GM08714 (cell line): ENCODE measurements at regions not wholly inside any gene's neighbourhood (a gene's known extent, or its start where the extent isn't known, plus 50 kb on each side); places are given as distances from the start of the nearest gene placed in this dataset.

Experiments used
- H3K4me3 ChIP-seq: fragments of 200-500 bp; sonication (Bioruptor generic); 2 replicates; pipeline ENCODE4 v1.5.1; 2014; ENCODE audit warnings: mild to moderate bottlenecking, low read length, inconsistent platforms
- ZNF274 ChIP-seq: IDR thresholded peaks from 2 replicates; pipeline ENCODE4 v1.6.1; 2012; ENCODE audit warnings: mild to moderate bottlenecking, low read depth, low read length

- TF ChIP-seq ZNF274 = no peak
Observed at GRCh38 chr3:34793057-34793456, 846.3 kb upstream of the ARPP21 start.

GRCh38 chr3:34807611-34808010 is 831.7 kb upstream of the ARPP21 start:
- H3K4me3 ChIP-seq = no peak overlapping the region
- no peak for TF ChIP-seq ZNF274

More at GRCh38 chr3:34793057-34793456, 846.3 kb upstream of the ARPP21 start:
- H3K4me3 ChIP-seq = no peak overlapping the region

GRCh38 chr3:34808287-34808686 is 831.0 kb upstream of the ARPP21 start:
- no peak overlapping the region for H3K4me3 ChIP-seq
- TF ChIP-seq ZNF274 = no peak

- H3K4me3 ChIP-seq = no peak overlapping the region
- TF ChIP-seq ZNF274 = no peak
Observed at GRCh38 chr3:34828847-34829246, 810.5 kb upstream of the ARPP21 start.

- no peak overlapping the region for H3K4me3 ChIP-seq
- no peak for TF ChIP-seq ZNF274
Observed at GRCh38 chr3:34832865-34833508, 806.3 kb upstream of the ARPP21 start.

GRCh38 chr3:34837848-34838741 is 801.2 kb upstream of the ARPP21 start:
- no peak for TF ChIP-seq ZNF274
- H3K4me3 ChIP-seq = no peak overlapping the region

- TF ChIP-seq ZNF274 = no peak
- no peak overlapping the region for H3K4me3 ChIP-seq
Observed at GRCh38 chr3:34842706-34843480, 796.4 kb upstream of the ARPP21 start.

- H3K4me3 ChIP-seq = no peak overlapping the region
- no peak for TF ChIP-seq ZNF274
Observed at GRCh38 chr3:34844323-34844620, 795.1 kb upstream of the ARPP21 start.

GRCh38 chr3:34851137-34851536 is 788.2 kb upstream of the ARPP21 start:
- H3K4me3 ChIP-seq = no peak overlapping the region
- TF ChIP-seq ZNF274 = no peak

- TF ChIP-seq ZNF274 = no peak
Observed at GRCh38 chr3:34852844-34853439, 786.4 kb upstream of the ARPP21 start.

GRCh38 chr3:34856081-34856947 is 783.0 kb upstream of the ARPP21 start:
- no peak for TF ChIP-seq ZNF274
- no peak overlapping the region for H3K4me3 ChIP-seq

More at GRCh38 chr3:34852844-34853439, 786.4 kb upstream of the ARPP21 start:
- no peak overlapping the region for H3K4me3 ChIP-seq

GRCh38 chr3:34858067-34858660 is 781.2 kb upstream of the ARPP21 start:
- no peak overlapping the region for H3K4me3 ChIP-seq
- no peak for TF ChIP-seq ZNF274

- TF ChIP-seq ZNF274 = no peak
- no peak overlapping the region for H3K4me3 ChIP-seq
Observed at GRCh38 chr3:34859746-34860145, 779.6 kb upstream of the ARPP21 start.
